ENCODE measurements at regions not wholly inside any gene's neighbourhood (a gene's known extent, or its start where the extent isn't known, plus 50 kb on each side); places are given as distances from the start of the nearest gene placed in this dataset.
A peak's percentile ranks its signal among the peaks of the same experiment; 100 is the strongest.

DNA sequence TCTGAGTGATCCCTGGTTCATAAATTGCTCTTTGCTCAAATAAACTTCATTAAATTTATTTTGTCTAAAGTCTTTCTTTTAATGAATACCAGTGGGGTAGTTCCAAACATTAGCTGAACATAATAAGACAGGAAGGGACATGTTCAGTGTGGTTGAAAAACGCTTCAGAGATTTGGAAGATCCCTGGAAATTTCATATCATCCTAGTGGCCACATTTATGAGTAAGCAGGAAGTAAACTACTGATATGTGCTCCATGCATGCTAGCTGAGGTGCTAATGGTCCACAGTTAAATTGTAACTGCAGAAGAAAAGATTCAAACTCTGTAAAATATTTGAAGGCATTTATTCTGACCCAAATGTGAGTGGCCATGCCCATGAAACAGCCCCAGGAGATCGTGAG is 1328.7 kb downstream of the ADGRL3 start:
- no peaks in the 10 kb centered on the region for H3K36me3 Mint-ChIP-seq

GRCh38 chr4:62526671-62527070 is 1326.5 kb downstream of the ADGRL3 start:
- H3K4me1 Mint-ChIP-seq: peaks cover 3% of the 10 kb centered on the region
- H3K36me3 Mint-ChIP-seq: no peaks in the 10 kb centered on the region
- no peaks in the 10 kb centered on the region for H3K27me3 Mint-ChIP-seq (ENCODE audit: low read depth)
- H3K27ac Mint-ChIP-seq: no peak overlapping the region
- peaks cover 21% of the 10 kb centered on the region for H3K9me3 Mint-ChIP-seq
- no peak overlapping the region for H3K4me3 Mint-ChIP-seq
- no peak for TF ChIP-seq CTCF (IDR thresholded peaks at IDR 0.05; ENCODE audit: unreplicated experiment)
- DNase-seq (ENCODE audit: low spot score in 2 of 2, unreplicated experiment in 2 of 2): no peak

More for the DNA sequence above, 1328.7 kb downstream of the ADGRL3 start:
- H3K27me3 Mint-ChIP-seq (ENCODE audit: low read depth): no peaks in the 10 kb centered on the region
- no peak for DNase-seq (ENCODE audit: low spot score in 2 of 2, unreplicated experiment in 2 of 2)
- peaks cover 14% of the 10 kb centered on the region for H3K9me3 Mint-ChIP-seq
- peaks cover 3% of the 10 kb centered on the region for H3K4me1 Mint-ChIP-seq
- TF ChIP-seq CTCF (IDR thresholded peaks at IDR 0.05; ENCODE audit: unreplicated experiment): no peak
- peak overlapping the region; percentile 30 for H3K27ac Mint-ChIP-seq
- H3K4me3 Mint-ChIP-seq: no peak overlapping the region

- no peak for TF ChIP-seq CTCF (IDR thresholded peaks at IDR 0.05; ENCODE audit: unreplicated experiment)
- DNase-seq (ENCODE audit: low spot score in 2 of 2, unreplicated experiment in 2 of 2): no peak
- Mint-ChIP-seq H3K36me3 (no peaks in the 10 kb centered on the region), H3K27me3 (ENCODE audit: low read depth) (no peaks in the 10 kb centered on the region), H3K9me3 (peaks cover 21% of the 10 kb centered on the region), H3K4me3 (no peak overlapping the region), H3K4me1 (no peaks in the 10 kb centered on the region), H3K27ac (no peak overlapping the region)
These were observed 1323.1 kb downstream of the ADGRL3 start for GRCh38 chr4:62523256-62523655.

- no peak for DNase-seq (ENCODE audit: low spot score in 2 of 2, unreplicated experiment in 2 of 2)
- Mint-ChIP-seq H3K9me3 (peaks cover 21% of the 10 kb centered on the region), H3K4me1 (no peaks in the 10 kb centered on the region), H3K36me3 (no peaks in the 10 kb centered on the region), H3K4me3 (no peak overlapping the region), H3K27me3 (ENCODE audit: low read depth) (no peaks in the 10 kb centered on the region), H3K27ac (no peak overlapping the region)
- no peak for TF ChIP-seq CTCF (IDR thresholded peaks at IDR 0.05; ENCODE audit: unreplicated experiment)
These were observed 1322.1 kb downstream of the ADGRL3 start for GRCh38 chr4:62522273-62522672.

DNA sequence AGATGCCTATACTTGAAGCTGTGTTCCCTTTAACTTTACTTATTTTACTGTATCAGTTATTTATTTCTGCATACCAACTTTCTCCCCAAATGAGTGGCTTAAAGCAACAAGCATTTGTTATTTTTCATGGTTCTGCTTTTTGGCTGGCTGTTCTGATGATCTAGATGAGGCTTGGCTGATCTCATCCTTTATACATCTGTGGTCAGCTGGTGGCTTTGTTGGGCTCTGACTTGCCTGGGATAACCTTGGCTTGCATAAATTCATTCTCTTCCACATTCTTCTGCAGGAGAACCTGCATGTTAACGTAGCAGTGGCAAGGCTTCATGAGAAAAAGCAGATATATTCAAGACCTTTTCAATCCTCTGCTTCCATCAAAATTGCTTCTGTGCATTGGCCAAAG is 1317.6 kb downstream of the ADGRL3 start:
- no peak for TF ChIP-seq CTCF (IDR thresholded peaks at IDR 0.05; ENCODE audit: unreplicated experiment)
- peaks cover 5% of the 10 kb centered on the region for H3K4me1 Mint-ChIP-seq
- no peak for DNase-seq (ENCODE audit: low spot score in 2 of 2, unreplicated experiment in 2 of 2)
- no peak overlapping the region for H3K27ac Mint-ChIP-seq
- no peaks in the 10 kb centered on the region for H3K27me3 Mint-ChIP-seq (ENCODE audit: low read depth)
- no peaks in the 10 kb centered on the region for H3K36me3 Mint-ChIP-seq
- no peak overlapping the region for H3K4me3 Mint-ChIP-seq
- peaks cover 6% of the 10 kb centered on the region for H3K9me3 Mint-ChIP-seq

GRCh38 chr4:62513306-62513705 is 1313.2 kb downstream of the ADGRL3 start:
- peaks cover 14% of the 10 kb centered on the region for H3K4me1 Mint-ChIP-seq
- no peak overlapping the region for H3K4me3 Mint-ChIP-seq
- no peak for TF ChIP-seq CTCF (IDR thresholded peaks at IDR 0.05; ENCODE audit: unreplicated experiment)
- H3K36me3 Mint-ChIP-seq: no peaks in the 10 kb centered on the region
- no peaks in the 10 kb centered on the region for H3K27me3 Mint-ChIP-seq (ENCODE audit: low read depth)
- H3K9me3 Mint-ChIP-seq: peaks cover 11% of the 10 kb centered on the region
- H3K27ac Mint-ChIP-seq: no peak overlapping the region
- DNase-seq (ENCODE audit: low spot score in 2 of 2, unreplicated experiment in 2 of 2): no peak

Data from mesothelial cell of epicardium (in vitro differentiated cells).